C4-2B (cell line): ENCODE measurements at regions not wholly inside any gene's neighbourhood (a gene's known extent, or its start where the extent isn't known, plus 50 kb on each side); places are given as distances from the start of the nearest gene placed in this dataset.
"Not testable (repeated sequence)": the region's sequence is repeated elsewhere in the genome, so short reads cannot be mapped to it uniquely, and the experiment has no call there.

Experiments
- H3K27ac ChIP-seq: fragments of 450-650 bp; 2 replicates; pipeline ENCODE4 v1.5.1; 2017
- CTCF ChIP-seq: fragments of 450-650 bp; conservative IDR thresholded peaks from 2 replicates; pipeline ENCODE4 v1.5.1; 2017; ENCODE audit warnings: mild to moderate bottlenecking
- ZFX ChIP-seq: fragments of 450-650 bp; IDR thresholded peaks from 2 replicates; pipeline ENCODE4 v1.6.1; 2017

GRCh38 chr4:141469392-141469791, 167.0 kb upstream of the IL15 start:
- no peak overlapping the region for H3K27ac ChIP-seq
- no peak for TF ChIP-seq CTCF

- TF ChIP-seq ZFX (no peak), CTCF (no peak)
- no peak overlapping the region for H3K27ac ChIP-seq
Observed at GRCh38 chr4:141473026-141473540, 163.3 kb upstream of the IL15 start.

- TF ChIP-seq CTCF = no peak
- TF ChIP-seq ZFX = no peak
Observed at GRCh38 chr4:141473952-141474351, 162.4 kb upstream of the IL15 start.

GRCh38 chr4:141480950-141481349, 155.4 kb upstream of the IL15 start:
- TF ChIP-seq ZFX (no peak), CTCF (no peak)
- no peak overlapping the region for H3K27ac ChIP-seq

More at GRCh38 chr4:141473952-141474351, 162.4 kb upstream of the IL15 start:
- H3K27ac ChIP-seq = no peak overlapping the region

- not testable (repeated sequence) for H3K27ac ChIP-seq
Observed at GRCh38 chr4:141484298-141484697, 152.1 kb upstream of the IL15 start.

GRCh38 chr4:141486375-141486997, 149.9 kb upstream of the IL15 start:
- no peak overlapping the region for H3K27ac ChIP-seq
- TF ChIP-seq CTCF = no peak
- TF ChIP-seq ZFX = no peak

GRCh38 chr4:141497627-141498026, 138.8 kb upstream of the IL15 start:
- no peak overlapping the region for H3K27ac ChIP-seq
- TF ChIP-seq CTCF (no peak), ZFX (no peak)

GRCh38 chr4:141499261-141499853, 137.0 kb upstream of the IL15 start:
- H3K27ac ChIP-seq = no peak overlapping the region
- no peak for TF ChIP-seq ZFX
- TF ChIP-seq CTCF = no peak
